ENCODE measurements at regions not wholly inside any gene's neighbourhood (a gene's known extent, or its start where the extent isn't known, plus 50 kb on each side); places are given as distances from the start of the nearest gene placed in this dataset.

GRCh38 chr18:30265190-30265589 is 777.4 kb downstream of the DSC3 start:
- TF ChIP-seq CTCF (IDR thresholded peaks at IDR 0.05): no peak
- no peak for TF ChIP-seq ZFX (IDR thresholded peaks at IDR 0.05; ENCODE audit: borderline replicate concordance)
